BJ (cell line): ENCODE measurements at regions not wholly inside any gene's neighbourhood (a gene's known extent, or its start where the extent isn't known, plus 50 kb on each side); places are given as distances from the start of the nearest gene placed in this dataset.

ENCODE experiments used
- CTCF ChIA-PET: fragments of 350-600 bp; formaldehyde crosslinking; extraction: SDS; loops from one replicate; lab custom pipeline; 2021; ENCODE audit warnings: antibody characterized with exemption, inconsistent platforms; lab: Yijun Ruan, JAX
- POLR2A ChIA-PET: fragments of 300-600 bp; sonication (Branson Sonifier 250); formaldehyde crosslinking; extraction: SDS; loops from one replicate; lab custom pipeline; 2021; ENCODE audit warnings: antibody characterized with exemption; lab: Charles Lee
- DNase-seq: peaks from one replicate; pipeline ENCODE4 v3.0.0-alpha.2; 2011; ENCODE audit warnings: low read depth
- H3K27me3 ChIP-seq: 2 replicates; pipeline ENCODE4 v1.6.0; 2011; ENCODE audit warnings: low read length; ENCODE audit not compliant: control insufficient read depth, insufficient read depth
- H3K36me3 ChIP-seq: 2 replicates; pipeline ENCODE4 v1.5.1; 2011; ENCODE audit warnings: low read length; ENCODE audit not compliant: control insufficient read depth, insufficient read depth
- H3K4me3 ChIP-seq: 2 replicates; pipeline ENCODE4 v1.5.1; 2011; ENCODE audit warnings: low read depth, mild to moderate bottlenecking, control low read depth, low read length
- TF ChIP-seq, protein P1 (sequence below): IDR thresholded peaks from 2 replicates; pipeline ENCODE4 v1.5.1; 2011; ENCODE audit warnings: low read depth, mild to moderate bottlenecking, control low read depth, inconsistent platforms, low read length, moderate library complexity; ENCODE audit not compliant: insufficient read depth

DNA sequence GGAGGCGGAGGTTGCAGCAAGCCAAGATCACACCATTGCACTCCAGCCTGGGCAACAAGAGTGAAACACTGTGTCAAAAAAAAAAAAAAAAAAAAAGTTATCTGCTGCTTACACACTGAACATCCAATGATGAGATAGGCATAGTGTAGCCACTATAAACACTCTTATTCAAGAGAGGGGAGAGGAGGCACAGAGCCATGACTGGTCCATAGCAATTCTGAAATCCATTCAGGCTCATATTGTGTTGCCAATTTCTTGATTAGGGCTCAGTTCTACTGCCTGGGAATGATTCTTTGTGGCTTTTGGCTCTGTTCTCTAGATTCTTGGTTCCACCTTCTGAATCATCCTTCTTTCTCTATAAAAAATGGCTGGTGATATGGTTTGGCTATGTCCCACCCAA lies 136.1 kb downstream of the ZFP36L2 start:
- no peaks in the 10 kb centered on the region for H3K27me3 ChIP-seq
- no peaks in the 10 kb centered on the region for H3K36me3 ChIP-seq
- H3K4me3 ChIP-seq, result no peak overlapping the region
- no peak for DNase-seq
- TF ChIP-seq, protein P1, sequence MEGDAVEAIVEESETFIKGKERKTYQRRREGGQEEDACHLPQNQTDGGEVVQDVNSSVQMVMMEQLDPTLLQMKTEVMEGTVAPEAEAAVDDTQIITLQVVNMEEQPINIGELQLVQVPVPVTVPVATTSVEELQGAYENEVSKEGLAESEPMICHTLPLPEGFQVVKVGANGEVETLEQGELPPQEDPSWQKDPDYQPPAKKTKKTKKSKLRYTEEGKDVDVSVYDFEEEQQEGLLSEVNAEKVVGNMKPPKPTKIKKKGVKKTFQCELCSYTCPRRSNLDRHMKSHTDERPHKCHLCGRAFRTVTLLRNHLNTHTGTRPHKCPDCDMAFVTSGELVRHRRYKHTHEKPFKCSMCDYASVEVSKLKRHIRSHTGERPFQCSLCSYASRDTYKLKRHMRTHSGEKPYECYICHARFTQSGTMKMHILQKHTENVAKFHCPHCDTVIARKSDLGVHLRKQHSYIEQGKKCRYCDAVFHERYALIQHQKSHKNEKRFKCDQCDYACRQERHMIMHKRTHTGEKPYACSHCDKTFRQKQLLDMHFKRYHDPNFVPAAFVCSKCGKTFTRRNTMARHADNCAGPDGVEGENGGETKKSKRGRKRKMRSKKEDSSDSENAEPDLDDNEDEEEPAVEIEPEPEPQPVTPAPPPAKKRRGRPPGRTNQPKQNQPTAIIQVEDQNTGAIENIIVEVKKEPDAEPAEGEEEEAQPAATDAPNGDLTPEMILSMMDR, result no peak
- ChIA-PET CTCF (no interaction called here), POLR2A (no interaction called here)

DNA sequence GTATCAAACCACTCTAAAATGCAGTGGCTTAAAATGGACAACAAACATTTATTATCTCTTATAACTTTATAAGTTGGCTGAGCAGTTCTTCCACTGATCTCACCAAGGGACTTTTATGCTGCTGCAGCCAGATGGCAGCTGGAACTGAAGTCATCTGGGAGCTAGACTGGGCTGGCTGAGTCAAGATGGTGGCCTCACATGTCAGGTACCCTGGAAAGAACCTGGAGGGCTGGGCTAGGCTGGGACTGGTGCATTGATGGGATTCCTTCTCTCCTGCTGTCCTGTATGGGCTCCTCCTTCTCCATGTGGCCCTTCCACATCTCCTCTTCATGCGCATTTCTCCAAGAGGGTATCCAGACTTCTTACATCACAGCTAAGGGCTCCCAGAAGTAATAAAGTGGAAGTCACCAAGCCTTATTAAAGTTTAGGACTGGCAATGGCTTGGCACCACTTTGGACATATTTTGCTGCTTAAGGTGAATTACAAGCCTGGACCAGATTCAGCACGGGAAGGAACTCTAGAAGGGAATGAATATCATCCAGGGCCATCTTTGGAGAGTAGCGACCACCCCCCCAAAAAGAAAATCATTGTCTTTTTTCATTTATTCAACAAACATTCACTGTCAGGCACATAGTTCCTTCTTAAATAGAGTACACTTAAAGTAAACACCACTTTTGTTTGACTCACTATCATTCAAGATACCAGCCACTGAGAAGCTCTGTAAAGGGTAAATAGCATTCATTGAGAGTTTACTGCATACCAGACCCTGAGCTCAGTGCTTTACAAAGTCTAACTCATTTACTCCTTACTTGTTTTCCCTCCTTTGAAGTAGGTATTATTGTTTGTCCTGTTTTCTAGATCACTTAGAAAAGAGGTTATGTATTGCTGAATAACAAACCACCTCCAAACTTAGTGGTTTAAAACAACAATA lies 138.0 kb downstream of the ZFP36L2 start:
- TF ChIP-seq, protein P1, result no peak
- H3K36me3 ChIP-seq, result no peaks in the 10 kb centered on the region
- H3K27me3 ChIP-seq, result no peaks in the 10 kb centered on the region
- DNase-seq, result no peak
- no peak overlapping the region for H3K4me3 ChIP-seq
- POLR2A ChIA-PET, result interaction anchor here (0.6 kb wide), 1 partner anchor 137 kb away, joined by 3 read pairs; no protein-coding TSS in a partner anchor
- CTCF ChIA-PET, result interaction anchor here (0.8 to 2.7 kb wide), 6 partner anchors 14 to 229 kb away, joined by 3 to 10 read pairs (median 4); no protein-coding TSS in a partner anchor

DNA sequence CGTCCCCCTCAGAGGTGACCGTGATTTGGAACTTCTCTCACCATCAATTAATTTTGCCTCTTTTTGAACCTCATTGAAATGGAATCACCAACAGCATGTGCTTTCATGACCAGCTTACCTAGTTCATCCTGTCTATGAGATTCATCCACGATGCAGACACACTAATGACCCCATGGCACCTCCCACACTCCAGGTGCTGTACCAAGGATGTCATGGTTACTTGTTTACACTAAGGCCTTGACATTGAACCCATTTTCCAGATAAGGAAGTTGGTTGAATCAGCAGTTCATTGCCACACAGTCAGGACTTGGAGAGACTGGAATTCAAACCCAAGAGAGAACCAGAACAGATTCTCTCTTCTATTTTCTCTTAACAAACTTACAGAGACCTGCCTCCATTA lies 139.0 kb downstream of the ZFP36L2 start:
- POLR2A ChIA-PET, result no interaction called here
- Histone ChIP-seq H3K36me3 (no peaks in the 10 kb centered on the region), H3K4me3 (no peak overlapping the region), H3K27me3 (no peaks in the 10 kb centered on the region)
- no peak for DNase-seq
- TF ChIP-seq, protein P1, result no peak
- CTCF ChIA-PET, result interaction anchor here (2.7 kb wide), 1 partner anchor 18 kb away, joined by 10 read pairs; no protein-coding TSS in a partner anchor

DNA sequence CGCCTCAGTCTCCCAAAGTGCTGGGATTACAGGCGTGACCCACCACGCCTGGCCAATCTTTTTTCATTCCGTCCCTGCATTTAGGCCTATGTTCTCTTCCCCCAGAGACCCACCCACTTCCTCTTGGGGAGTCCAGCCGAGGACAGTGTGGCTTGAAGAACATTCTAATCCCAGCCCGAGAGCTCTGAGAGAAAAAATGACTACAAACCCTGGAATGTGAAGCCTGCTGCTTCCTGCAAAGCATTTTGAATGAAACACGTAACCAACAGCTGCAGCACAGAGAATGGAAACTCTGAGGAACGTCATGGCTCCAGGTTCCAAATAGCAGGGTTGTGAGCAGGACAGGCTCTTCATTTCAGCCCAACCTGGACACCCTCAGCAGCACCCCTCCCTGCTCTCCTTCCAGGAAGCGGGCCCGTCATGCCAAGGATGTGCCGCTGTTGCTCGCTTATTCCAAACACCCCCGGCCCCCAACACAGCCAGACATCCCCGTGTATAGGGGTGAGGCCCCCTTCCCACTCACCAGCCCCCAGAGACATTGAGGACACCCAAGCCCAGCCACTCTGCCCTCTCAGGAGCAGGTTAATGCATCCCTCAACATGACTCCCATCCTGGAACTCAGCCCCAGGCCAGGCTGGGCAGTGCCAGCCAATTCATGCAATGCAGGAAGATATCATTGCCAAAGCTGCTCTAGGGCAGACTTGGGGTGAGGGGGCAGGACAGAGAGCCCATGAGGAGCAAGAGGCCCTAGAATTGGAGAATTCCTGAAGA lies 139.8 kb downstream of the ZFP36L2 start:
- CTCF ChIA-PET, result interaction anchor here (0.9 to 1.2 kb wide), 4 partner anchors 29 to 143 kb away, joined by 3 to 5 read pairs (median 3); no protein-coding TSS in a partner anchor
- no peaks in the 10 kb centered on the region for H3K27me3 ChIP-seq
- peak; percentile 99 for DNase-seq
- TF ChIP-seq, protein P1, result no peak
- H3K36me3 ChIP-seq, result no peaks in the 10 kb centered on the region
- POLR2A ChIA-PET, result interaction anchor here (0.6 to 0.9 kb wide), 2 partner anchors 17 to 140 kb away, joined by 3 to 6 read pairs; partner anchors contain the start of gene ZFP36L2
- no peak overlapping the region for H3K4me3 ChIP-seq
